ENCODE measurements at regions not wholly inside any gene's neighbourhood (a gene's known extent, or its start where the extent isn't known, plus 50 kb on each side); places are given as distances from the start of the nearest gene placed in this dataset.

DNA sequence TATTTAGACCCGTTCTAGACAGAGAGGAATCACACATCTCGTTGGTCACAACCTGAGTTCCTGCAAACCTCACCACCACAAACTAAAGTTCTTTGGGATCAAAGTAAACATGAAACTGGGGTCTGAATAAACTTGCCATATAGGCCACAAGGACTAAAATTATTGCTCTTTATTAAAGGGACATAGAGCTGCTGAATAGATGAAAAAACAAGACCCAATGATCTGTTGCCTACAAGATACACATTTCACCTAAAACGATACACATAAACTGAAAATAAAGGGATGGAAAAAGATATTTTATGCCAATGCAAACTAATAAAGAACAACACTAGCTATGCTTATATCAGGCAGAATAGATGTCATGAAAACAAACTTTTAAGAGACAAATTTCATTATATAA lies 623.0 kb downstream of the TBC1D32 start:
- TF ChIP-seq SIN3A (IDR thresholded peaks at IDR 0.05; ENCODE audit: borderline replicate concordance, insufficient read depth, low read length), result no peak
- no peak for TF ChIP-seq POLR2AphosphoS5 (IDR thresholded peaks at IDR 0.05; ENCODE audit: low read depth, low read length)
- TF ChIP-seq, protein P1, sequence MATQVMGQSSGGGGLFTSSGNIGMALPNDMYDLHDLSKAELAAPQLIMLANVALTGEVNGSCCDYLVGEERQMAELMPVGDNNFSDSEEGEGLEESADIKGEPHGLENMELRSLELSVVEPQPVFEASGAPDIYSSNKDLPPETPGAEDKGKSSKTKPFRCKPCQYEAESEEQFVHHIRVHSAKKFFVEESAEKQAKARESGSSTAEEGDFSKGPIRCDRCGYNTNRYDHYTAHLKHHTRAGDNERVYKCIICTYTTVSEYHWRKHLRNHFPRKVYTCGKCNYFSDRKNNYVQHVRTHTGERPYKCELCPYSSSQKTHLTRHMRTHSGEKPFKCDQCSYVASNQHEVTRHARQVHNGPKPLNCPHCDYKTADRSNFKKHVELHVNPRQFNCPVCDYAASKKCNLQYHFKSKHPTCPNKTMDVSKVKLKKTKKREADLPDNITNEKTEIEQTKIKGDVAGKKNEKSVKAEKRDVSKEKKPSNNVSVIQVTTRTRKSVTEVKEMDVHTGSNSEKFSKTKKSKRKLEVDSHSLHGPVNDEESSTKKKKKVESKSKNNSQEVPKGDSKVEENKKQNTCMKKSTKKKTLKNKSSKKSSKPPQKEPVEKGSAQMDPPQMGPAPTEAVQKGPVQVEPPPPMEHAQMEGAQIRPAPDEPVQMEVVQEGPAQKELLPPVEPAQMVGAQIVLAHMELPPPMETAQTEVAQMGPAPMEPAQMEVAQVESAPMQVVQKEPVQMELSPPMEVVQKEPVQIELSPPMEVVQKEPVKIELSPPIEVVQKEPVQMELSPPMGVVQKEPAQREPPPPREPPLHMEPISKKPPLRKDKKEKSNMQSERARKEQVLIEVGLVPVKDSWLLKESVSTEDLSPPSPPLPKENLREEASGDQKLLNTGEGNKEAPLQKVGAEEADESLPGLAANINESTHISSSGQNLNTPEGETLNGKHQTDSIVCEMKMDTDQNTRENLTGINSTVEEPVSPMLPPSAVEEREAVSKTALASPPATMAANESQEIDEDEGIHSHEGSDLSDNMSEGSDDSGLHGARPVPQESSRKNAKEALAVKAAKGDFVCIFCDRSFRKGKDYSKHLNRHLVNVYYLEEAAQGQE (IDR thresholded peaks at IDR 0.05; ENCODE audit: insufficient read depth in 1 of 2, low read depth in 2 of 2, low read length in 2 of 2), result no peak

All from PFSK-1 (cell line).